ENCODE measurements at regions not wholly inside any gene's neighbourhood (a gene's known extent, or its start where the extent isn't known, plus 50 kb on each side); places are given as distances from the start of the nearest gene placed in this dataset.

DNA sequence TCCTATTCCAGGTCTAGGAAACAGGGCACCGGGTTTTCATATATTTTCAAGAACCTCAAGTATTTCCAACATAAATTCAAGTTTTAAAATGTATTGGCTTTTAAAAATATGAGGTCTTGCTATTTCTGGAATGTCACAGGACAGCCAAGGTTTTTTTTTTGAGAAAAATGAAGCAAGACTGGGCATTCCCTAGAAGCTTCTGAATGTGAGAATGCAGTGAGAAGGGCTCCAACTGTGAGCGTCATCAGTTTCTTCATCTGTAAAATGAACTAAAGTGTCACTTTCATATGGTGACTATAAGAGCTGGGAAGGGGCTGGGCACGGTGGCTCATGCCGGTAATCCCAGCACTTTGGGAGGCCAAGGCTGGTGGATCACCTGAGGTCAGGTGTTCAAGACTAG is 455.8 kb upstream of the MAF start:
- no peaks in the 10 kb centered on the region for H3K36me3 ChIP-seq
- peaks cover 0 to 18% (median 0%) of the 10 kb centered on the region in 12 donors for H3K4me1 ChIP-seq
- ATAC-seq (no peak), DNase-seq (no peak)
- H3K9me3 ChIP-seq, result no peaks in the 10 kb centered on the region
- WGBS, 4 donors, result 84 to 90% (median 88%) methylated on average over 4 of the region's 4 CpGs
- H3K27ac ChIP-seq, result no peak overlapping the region
- H3K27me3 ChIP-seq, result no peaks in the 10 kb centered on the region
- H3K4me3 ChIP-seq, result no peak overlapping the region
- intact Hi-C loops (cut with DNase I), result no loop called here
- TF ChIP-seq, protein P1, sequence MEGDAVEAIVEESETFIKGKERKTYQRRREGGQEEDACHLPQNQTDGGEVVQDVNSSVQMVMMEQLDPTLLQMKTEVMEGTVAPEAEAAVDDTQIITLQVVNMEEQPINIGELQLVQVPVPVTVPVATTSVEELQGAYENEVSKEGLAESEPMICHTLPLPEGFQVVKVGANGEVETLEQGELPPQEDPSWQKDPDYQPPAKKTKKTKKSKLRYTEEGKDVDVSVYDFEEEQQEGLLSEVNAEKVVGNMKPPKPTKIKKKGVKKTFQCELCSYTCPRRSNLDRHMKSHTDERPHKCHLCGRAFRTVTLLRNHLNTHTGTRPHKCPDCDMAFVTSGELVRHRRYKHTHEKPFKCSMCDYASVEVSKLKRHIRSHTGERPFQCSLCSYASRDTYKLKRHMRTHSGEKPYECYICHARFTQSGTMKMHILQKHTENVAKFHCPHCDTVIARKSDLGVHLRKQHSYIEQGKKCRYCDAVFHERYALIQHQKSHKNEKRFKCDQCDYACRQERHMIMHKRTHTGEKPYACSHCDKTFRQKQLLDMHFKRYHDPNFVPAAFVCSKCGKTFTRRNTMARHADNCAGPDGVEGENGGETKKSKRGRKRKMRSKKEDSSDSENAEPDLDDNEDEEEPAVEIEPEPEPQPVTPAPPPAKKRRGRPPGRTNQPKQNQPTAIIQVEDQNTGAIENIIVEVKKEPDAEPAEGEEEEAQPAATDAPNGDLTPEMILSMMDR (IDR thresholded peaks at IDR 0.05), result no peak
- no peak for TF ChIP-seq POLR2A (IDR thresholded peaks at IDR 0.05)

DNA sequence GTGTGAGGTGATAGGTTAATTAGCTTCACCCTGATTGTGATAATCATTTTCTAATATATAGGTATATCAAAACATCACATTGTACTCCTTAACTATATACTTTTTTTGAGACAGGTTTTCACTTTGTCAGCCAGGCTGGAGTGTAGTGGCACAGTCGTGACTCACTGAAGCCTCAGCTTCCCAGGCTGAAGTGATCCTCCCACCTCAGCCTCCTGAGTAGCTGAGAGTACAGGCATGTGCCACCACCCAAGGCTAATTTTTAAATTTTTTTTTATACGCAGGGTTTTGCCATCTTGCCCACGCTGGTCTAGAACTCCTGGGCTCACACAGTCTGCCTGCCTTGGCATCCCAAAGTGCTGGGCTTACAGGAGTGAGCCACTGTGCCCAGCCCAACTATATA is 455.3 kb upstream of the MAF start:
- 90 to 93% (median 91%) methylated on average over 3 of the region's 3 CpGs for WGBS, 4 donors
- ATAC-seq (no peak), DNase-seq (no peak)
- Histone ChIP-seq H3K27me3 (peaks cover 0 to 4% (median 0%) of the 10 kb centered on the region in 9 donors), H3K4me1 (peaks cover 0 to 18% (median 0%) of the 10 kb centered on the region in 12 donors), H3K27ac (no peak overlapping the region), H3K9me3 (no peaks in the 10 kb centered on the region), H3K36me3 (no peaks in the 10 kb centered on the region), H3K4me3 (no peak overlapping the region)
- intact Hi-C loops (cut with DNase I), result no loop called here
- TF ChIP-seq, protein P1 (IDR thresholded peaks at IDR 0.05), result no peak
- no peak for TF ChIP-seq POLR2A (IDR thresholded peaks at IDR 0.05)

DNA sequence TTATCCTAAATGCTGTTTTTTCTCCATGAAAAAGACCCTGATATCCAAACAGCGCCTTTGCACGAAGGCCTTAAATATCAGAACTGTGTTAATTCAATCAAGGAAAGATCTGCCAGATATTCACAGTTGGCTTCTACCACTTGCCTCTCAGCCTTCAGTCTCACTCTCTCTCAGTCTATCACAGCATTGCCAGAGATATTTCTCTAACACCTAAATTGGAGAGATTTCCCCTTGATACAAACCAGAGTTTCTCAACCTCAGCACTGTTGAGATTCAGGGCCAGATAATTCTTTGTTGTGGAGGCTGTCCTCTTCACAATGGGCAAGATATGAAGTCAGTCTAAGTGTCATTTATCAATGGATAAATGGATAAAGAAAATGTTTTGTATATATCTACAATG is 454.1 kb upstream of the MAF start:
- TF ChIP-seq, protein P1 (IDR thresholded peaks at IDR 0.05), result no peak
- TF ChIP-seq POLR2A (IDR thresholded peaks at IDR 0.05), result no peak
- ATAC-seq (no peak), DNase-seq (no peak)
- Histone ChIP-seq H3K4me1 (peaks cover 0 to 18% (median 0%) of the 10 kb centered on the region in 12 donors), H3K36me3 (no peaks in the 10 kb centered on the region), H3K27ac (no peak overlapping the region), H3K9me3 (no peaks in the 10 kb centered on the region), H3K4me3 (no peak overlapping the region), H3K27me3 (peaks cover 0 to 6% (median 0%) of the 10 kb centered on the region in 9 donors)
- intact Hi-C loops (cut with DNase I), result no loop called here
- 69 to 87% (median 83%) methylated on average over 2 of the region's 2 CpGs for WGBS, 4 donors

DNA sequence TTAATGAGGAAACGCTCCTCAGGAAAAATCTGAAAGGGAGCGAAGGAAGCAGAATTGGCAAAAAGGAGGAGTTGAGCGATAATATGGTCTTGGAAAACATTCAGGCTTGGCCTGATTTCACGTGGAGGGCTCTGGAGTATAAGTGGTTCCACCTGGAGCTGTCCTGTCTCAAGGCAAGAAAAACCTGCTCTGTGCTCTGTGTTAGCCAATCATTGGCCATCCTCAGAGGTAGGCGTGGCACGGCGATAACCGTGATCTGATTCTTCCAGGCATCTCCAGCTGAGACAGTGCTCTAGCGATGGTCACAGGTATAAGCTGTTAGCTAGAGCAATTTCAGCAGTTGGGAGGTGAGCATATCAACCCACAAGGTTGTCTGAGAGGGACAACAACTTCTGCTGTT is 450.5 kb upstream of the MAF start:
- H3K36me3 ChIP-seq, result no peaks in the 10 kb centered on the region
- DNase-seq (no peak), ATAC-seq (no peak)
- TF ChIP-seq, protein P1 (IDR thresholded peaks at IDR 0.05), result no peak
- TF ChIP-seq POLR2A (IDR thresholded peaks at IDR 0.05), result no peak
- H3K9me3 ChIP-seq, result no peaks in the 10 kb centered on the region
- H3K4me1 ChIP-seq, result peaks cover 0 to 7% (median 0%) of the 10 kb centered on the region in 12 donors
- intact Hi-C loops (cut with DNase I), result no loop called here
- no peak overlapping the region for H3K27ac ChIP-seq
- H3K27me3 ChIP-seq, result peaks cover 0 to 11% (median 0%) of the 10 kb centered on the region in 9 donors
- H3K4me3 ChIP-seq, result no peak overlapping the region
- WGBS, 4 donors, result 86 to 87% (median 87%) methylated on average over 9 of the region's 9 CpGs
